HepG2 (cell line): ENCODE measurements at regions not wholly inside any gene's neighbourhood (a gene's known extent, or its start where the extent isn't known, plus 50 kb on each side); places are given as distances from the start of the nearest gene placed in this dataset.
"Not testable (repeated sequence)": the region's sequence is repeated elsewhere in the genome, so short reads cannot be mapped to it uniquely, and the experiment has no call there.

Experiments used
- SYNCRIP ChIP-seq: fragments of 200-400 bp; formaldehyde crosslinking; IDR thresholded peaks from 2 replicates; pipeline ENCODE4 v1.6.1; 2018; ENCODE audit warnings: mild to moderate bottlenecking, low read depth, low read length; ENCODE audit not compliant: insufficient read depth
- ZNF549 ChIP-seq: sonication (generic); formaldehyde crosslinking; IDR thresholded peaks from 2 replicates; pipeline ENCODE4 v1.5.0; 2020; ENCODE audit warnings: missing genetic modification reagents

- TF ChIP-seq ZNF549 (CRISPR knock-in tag); SYNCRIP: not testable (repeated sequence)
Measured at GRCh38 chr1:146666275-146666674, 271.8 kb upstream of the NBPF12 start.
